PC-3 (cell line): ENCODE measurements at regions not wholly inside any gene's neighbourhood (a gene's known extent, or its start where the extent isn't known, plus 50 kb on each side); places are given as distances from the start of the nearest gene placed in this dataset.

Experiments
- EZH2 ChIP-seq: fragments of 300-600 bp; sonication (generic); IDR thresholded peaks from one replicate; pipeline ENCODE4 v1.6.1; 2017; ENCODE audit warnings: antibody characterized with exemption, mild to moderate bottlenecking, low read length; ENCODE audit not compliant: unreplicated experiment
- TF ChIP-seq, protein P1 (sequence below): fragments of 300-600 bp; sonication (generic); conservative IDR thresholded peaks from 2 replicates; pipeline ENCODE4 v1.5.1; 2017; ENCODE audit warnings: antibody characterized with exemption, low read depth, mild to moderate bottlenecking, low read length

DNA sequence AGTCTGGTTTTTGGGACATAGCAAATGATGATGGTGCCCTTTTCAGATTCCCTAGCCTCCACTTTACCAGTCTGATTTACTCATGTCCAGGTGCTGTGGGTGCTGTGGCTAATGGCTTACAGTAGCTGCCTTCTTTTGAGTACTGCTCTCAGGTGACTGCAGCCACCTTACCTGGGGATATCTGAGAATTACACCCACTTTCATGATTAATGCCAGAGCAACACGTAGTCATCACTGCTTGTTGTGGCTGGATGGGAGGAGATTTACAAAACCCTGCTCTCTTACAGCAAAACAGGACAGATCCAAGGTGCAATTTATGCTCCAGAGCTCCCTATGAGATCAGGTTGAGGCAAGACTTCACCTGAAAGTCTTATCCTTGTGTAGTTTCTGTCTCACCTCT lies 150.6 kb downstream of the PDCD6IP start:
- TF ChIP-seq EZH2 = no peak
- TF ChIP-seq, protein P1, sequence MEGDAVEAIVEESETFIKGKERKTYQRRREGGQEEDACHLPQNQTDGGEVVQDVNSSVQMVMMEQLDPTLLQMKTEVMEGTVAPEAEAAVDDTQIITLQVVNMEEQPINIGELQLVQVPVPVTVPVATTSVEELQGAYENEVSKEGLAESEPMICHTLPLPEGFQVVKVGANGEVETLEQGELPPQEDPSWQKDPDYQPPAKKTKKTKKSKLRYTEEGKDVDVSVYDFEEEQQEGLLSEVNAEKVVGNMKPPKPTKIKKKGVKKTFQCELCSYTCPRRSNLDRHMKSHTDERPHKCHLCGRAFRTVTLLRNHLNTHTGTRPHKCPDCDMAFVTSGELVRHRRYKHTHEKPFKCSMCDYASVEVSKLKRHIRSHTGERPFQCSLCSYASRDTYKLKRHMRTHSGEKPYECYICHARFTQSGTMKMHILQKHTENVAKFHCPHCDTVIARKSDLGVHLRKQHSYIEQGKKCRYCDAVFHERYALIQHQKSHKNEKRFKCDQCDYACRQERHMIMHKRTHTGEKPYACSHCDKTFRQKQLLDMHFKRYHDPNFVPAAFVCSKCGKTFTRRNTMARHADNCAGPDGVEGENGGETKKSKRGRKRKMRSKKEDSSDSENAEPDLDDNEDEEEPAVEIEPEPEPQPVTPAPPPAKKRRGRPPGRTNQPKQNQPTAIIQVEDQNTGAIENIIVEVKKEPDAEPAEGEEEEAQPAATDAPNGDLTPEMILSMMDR = no peak
